Inflammatory macrophage (primary cell): ENCODE measurements at regions not wholly inside any gene's neighbourhood (a gene's known extent, or its start where the extent isn't known, plus 50 kb on each side); places are given as distances from the start of the nearest gene placed in this dataset.
"Not testable (repeated sequence)": the region's sequence is repeated elsewhere in the genome, so short reads cannot be mapped to it uniquely, and the experiment has no call there.

Experiments used
- DNase-seq, 2 donors: peaks; one replicate each; pipeline ENCODE4 v3.0.0-alpha.2; 2020 to 2022

DNA sequence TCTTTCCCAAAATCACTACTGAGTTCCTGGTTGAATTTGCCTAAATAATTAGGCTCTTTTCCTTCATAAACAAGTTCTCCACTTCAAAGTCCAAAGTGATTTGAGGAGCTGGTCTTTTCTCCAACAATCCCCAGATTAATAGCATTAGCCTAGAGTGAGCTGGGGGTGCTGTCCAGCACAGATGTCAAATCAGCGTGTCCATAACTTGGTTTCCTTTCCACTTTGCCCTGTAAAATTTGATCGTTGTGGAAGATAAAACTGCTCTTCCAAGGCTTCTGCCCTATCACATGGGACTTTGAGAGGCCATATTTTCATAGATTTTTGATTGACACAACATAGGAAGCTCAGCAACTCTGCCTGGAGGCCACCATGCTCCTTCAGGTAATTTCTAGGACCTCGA lies 134.7 kb upstream of the RORB start:
- no peak for DNase-seq

DNA sequence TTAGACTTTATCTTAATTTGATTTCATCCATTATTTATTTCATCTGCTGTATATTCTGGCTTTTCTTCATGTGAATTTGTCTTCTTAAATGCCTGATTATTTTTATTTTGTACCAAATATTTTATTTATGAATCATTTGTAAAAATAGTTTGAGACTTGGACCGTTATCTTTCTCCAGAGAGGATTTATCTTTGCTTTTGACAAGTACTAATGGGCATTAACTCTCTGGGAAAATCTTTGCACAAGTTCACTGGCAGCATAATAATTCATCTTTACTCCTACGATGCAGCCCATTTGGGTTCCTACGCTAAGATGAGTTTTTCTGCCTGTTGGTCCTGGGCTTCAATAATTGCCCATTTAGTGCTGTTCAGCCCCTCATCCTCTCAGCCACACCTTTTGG lies 131.0 kb upstream of the RORB start:
- DNase-seq = no peak

DNA sequence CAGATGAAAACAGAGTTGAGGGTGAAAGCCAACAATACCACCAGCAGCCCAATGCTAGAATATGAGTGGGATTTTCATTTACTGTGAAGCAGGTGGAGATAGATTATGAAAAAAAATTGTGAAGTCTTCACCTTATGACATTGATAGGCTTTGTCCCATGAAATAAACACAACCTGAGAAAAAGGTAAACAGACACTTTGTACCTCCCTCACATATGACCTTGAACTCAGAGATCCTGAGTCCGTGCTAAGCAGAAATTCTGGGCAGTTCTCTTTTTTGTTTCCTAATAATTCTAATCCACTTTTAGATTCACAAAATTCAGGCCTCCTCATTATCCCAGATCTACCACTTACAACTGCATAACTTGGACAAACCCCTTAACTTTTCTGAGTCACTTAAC lies 127.3 kb upstream of the RORB start:
- DNase-seq = no peak

DNA sequence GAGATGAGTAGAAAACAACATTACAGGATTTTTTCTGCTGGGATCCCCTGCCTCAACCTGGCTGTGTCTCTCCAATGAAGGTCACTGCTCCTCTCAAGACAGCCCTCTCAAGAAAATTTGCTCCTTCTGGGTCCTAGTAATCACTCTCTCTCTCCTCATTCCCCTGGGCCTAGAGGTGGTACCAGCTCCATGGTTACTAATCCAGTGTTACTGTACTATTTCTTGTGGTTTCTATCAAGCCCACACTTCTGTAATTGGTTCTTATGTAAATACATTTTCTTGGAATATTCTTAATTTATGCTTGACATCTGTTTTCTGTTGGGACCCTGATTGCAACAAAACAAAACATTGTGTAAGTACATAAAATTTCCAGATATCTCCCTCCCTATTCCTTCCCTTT lies 123.8 kb upstream of the RORB start:
- no peak for DNase-seq

DNA sequence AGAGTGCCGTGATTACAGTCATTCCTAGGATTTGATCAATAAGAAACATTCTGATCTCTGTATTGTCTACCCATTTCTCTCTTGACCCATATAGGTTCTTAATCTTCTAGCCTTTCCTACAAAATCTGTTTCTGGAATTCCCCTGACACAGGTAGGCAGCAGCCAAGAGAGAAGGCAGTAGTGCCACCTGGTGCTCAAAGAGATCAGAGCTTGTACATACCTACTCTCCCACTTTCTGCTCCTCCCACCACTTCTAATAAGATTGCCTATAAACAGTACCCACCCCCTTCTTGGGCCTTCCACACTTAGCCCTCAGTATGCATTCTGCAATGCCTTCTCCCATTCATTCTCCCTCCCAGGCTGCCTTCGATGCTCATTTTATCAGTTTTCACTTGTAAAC lies 117.4 kb upstream of the RORB start:
- DNase-seq = no peak

DNA sequence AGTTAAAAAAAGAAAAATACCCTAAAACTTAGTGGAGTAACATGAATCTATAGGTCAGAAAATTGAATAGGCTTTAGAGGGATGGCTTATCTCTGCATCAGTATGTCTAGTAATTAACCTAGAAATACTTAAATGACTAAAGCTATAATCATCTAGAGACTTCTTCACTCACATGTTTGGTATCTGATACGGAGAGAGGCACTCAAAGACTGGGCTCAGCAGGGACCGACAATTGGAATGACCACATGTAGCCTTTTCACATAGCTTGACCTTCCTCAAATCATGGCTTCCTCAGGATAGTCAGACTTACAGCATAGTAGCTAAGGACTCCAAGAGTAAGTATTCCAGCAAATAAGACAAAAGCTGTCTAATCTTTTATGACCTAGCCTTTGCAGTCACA lies 105.3 kb upstream of the RORB start:
- no peak for DNase-seq

DNA sequence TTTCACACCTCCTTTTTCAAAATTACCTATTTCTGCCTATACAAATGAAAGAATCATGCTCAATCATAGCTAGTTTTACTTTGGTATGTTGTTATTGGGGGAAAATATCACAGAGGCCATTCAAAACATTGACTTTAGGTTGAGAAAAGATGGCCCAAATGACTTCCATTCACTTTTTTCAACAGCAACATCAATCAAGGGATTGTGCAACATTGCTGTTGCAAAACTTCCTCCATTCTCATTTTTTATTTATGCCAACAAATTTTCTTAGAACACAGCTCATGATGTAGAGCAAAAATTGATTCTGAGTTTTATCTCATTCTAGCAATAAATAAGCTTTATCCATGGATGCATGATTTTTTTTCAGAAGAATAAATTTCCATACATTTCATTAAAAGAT lies 93.6 kb upstream of the RORB start:
- DNase-seq = peak in 1 of 2 donors; percentile 19

DNA sequence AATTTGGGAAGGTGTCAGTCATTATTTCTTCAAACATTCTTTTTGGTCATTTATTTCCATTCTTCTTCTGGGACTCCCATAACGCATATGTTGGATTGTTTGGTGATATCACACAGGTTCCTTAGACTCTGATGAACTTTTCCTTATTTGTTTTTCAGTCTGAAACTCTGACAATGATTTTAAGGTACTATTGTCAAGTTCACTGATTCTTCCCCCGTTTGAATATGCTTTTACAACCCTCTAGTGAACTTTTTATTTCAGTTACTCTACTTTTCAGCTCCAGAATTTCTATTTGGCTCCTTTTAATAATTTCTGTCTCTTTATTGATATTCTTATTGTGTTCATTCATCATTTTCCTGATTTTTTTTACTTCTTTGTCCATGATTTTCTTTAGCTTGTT lies 92.5 kb upstream of the RORB start:
- no peak for DNase-seq

DNA sequence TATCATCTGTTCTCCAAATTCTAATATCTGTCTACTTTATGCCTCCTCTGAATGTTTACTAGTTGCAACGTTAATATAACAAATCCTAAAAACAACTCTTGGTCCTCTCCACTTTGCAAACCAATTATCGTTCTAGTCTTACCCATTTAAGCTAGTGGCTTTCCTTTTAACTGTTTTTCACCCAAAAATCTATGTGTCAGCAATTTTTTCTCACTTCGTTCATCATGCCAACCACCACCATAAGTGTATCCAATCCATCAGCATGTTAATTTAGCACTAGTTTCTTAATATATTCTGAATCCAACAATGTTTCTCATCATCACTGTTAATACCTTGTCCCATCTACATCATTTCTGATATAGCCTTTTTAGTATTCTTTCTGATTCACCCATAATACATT lies 90.0 kb upstream of the RORB start:
- no peak for DNase-seq

DNA sequence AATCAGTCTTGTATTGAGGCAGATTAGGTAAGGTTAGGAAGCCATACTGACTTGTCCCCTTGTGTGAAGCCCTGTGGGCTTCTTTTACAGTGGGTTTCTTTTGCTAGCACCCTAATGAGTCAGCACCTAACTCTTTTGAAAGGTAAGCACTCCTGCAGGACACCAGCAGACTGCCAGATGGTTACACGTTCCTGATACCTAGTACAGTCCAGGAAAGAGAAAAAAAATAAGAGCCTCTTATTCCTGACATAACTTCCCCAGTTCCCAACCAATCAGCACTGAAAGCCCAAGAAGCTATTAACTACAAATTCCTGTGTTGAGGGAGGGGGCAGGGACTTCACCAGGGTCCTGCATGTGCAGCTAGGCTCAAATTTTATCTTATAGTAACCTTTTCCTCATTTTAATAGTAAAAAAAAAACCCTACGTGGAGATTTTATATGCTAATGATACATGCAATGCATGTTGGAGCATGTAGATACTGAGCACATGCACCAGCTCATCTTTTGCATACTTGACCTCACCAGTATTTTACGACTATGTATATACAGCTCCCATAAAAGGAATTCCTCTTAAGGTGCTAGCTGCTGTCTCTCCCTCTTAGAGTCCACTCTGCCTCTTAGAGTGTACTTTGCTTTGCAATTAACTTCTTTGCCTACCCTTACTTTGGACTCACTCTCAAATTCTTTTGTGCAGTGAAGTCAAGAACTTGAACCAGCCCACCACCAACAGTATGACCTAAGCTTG lies 84.7 kb upstream of the RORB start:
- no peak for DNase-seq

DNA sequence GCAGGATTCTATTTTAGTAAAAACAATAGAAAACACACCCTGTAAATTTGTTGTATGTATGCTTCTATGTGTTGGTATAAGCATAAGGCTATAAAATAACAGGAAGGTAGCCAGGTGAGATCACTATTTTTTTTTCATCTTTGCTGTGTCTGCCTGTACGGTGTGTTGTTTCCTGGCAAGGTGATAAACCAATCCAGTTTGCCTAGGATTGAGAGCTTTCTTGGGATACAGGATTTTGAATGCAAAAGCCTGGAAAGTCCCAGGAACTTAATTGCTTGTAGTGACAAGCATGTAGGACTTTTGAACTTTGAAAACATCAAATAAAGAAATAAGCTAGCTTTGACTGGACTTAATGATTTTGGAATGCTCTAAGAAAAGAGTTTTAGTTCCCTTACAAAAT lies 83.3 kb upstream of the RORB start:
- DNase-seq = no peak

DNA sequence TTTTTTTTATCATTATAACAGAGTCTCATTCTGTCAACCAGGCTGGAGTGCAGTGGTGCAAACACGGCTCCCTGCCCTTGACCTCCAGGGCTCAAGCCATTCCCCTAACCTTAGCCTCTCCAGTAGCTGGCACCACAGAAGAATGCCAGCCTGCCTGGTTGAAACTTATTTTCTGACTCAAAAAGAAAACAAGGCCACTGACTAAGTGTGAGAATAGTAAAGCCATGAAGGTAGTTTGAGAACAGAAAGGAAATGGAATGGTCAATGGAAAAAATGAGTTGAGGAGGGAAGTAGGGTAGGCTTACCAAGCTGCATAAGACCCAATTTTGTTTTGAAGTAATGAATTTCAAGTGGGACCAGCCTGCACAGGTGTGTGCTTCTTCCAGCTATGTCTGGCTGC lies 82.8 kb upstream of the RORB start:
- DNase-seq = no peak

DNA sequence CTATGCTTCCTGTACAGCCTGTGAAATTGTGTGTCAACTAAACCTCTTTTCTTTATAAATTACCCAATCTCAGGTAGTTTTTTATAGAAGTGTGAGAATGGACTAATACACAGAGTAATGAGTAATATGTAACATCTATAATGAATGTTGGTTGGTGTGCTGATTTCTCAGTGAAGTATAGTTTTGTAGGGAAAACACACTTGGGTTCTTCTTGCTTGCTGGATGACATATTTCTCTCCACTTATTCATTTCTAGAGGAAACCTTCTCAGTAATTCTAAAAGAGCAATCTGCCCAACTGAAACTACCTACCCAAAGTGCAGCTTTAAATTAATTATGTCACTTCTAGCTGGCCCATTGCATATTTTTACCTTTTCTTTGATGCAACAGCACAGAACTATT lies 81.1 kb upstream of the RORB start:
- no peak for DNase-seq

DNA sequence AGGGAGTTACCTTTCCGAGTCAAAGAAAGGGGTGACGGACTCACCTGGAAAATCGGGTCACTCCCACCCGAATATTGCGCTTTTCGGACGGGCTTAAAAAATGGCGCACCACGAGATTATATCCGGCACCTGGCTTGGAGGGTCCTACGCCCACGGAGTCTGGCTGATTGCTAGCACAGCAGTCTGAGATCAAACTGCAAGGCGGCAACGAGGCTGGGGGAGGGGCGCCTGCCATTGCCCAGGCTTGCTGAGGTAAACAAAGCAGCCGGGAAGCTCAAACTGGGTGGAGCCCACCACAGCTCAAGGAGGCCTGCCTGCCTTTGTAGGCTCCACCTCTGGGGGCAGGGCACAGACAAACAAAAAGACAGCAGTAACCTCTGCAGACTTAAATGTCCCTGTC lies 72.6 kb upstream of the RORB start:
- DNase-seq = not testable (repeated sequence)

DNA sequence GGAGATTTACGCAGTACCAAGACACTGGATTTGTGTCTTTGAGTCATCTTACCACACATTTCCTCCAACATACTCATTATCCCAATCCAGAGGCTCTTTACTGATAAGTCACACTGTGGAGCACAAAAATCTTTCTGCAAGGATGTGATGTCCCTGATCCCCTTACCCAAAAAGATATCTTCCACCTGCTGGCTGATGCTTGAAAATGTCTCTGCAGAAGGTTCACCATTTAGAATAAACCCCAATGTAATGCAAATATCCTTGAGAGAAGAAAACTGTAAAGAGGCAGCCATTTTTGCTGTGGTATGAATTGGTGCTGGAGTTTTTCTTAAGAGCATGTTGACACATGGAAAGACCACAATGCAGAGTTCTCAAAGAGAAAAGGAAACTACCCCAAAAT lies 65.7 kb upstream of the RORB start:
- no peak for DNase-seq

DNA sequence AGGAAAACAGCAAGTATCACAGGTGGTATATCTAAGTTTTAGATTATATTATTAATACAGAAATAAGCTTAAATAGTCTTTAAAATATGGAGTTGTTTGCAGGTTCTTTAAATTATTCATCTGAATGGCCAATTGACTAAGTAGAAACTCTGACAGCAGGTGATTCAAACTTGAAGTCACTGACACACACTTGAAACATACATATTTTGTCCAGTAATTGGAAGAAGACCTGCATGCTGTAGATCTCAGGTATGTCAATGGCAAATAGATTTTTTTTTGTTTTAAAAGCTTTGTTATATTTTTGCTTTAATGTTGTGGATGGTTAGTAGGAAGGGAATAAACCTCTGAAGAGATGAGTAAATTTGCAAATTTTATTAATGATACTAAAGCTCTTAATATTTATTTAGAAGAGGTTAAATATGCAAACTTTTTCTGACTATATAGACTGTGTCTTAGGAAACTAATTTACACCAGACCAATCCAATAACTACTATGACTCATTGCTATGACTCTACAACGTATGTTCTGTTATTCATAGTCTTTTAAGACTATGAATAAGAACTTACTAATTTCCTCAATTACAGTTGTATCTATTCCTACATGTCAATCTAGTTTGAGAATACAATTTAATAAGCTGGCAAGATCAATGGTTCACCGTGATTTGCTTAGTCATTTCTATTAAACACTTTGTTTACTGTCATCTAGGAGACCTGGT lies 53.9 kb upstream of the RORB start:
- DNase-seq = no peak

DNA sequence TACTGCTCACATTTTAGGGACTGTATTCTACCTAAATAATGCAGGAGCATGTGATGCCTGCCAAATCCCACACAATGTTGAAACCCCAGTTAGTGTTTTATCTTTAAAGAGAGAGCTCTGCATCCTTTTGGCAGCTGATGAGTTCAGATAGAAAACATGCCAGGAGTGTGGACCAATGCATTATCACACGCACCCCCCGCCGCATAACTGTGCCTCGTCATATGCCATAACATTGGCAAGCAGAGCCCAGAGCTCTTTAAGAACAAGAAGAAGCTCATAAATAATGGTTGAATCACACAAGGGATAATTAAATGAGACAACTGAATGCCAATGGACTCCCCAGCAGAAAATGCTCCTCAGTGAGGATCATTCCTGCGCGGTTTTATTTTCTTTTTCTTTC lies 52.8 kb upstream of the RORB start:
- DNase-seq = no peak
